Prostate gland (tissue), 2 donors: ENCODE measurements at regions not wholly inside any gene's neighbourhood (a gene's known extent, or its start where the extent isn't known, plus 50 kb on each side); places are given as distances from the start of the nearest gene placed in this dataset.
"Not testable (repeated sequence)": the region's sequence is repeated elsewhere in the genome, so short reads cannot be mapped to it uniquely, and the experiment has no call there.

Experiments used
- POLR2A ChIP-seq: fragments of 450-650 bp; IDR thresholded peaks from one replicate; pipeline ENCODE4 v1.6.1; 2016; ENCODE audit warnings: antibody characterized with exemption, mild to moderate bottlenecking
- TF ChIP-seq, protein P1 (sequence below), 4 experiments: fragments of 200-600 bp in 2 of 4; fragments of 450-650 bp in 2 of 4; sonication (generic) in 2 of 4; IDR thresholded peaks; 1 replicate in 3 of 4; 2 replicates in 1 of 4; pipeline ENCODE4 v1.5.1; 2016 to 2019; ENCODE audit warnings: antibody characterized with exemption in 4 of 4, mild to moderate bottlenecking in 2 of 4, moderate library complexity in 2 of 4

DNA sequence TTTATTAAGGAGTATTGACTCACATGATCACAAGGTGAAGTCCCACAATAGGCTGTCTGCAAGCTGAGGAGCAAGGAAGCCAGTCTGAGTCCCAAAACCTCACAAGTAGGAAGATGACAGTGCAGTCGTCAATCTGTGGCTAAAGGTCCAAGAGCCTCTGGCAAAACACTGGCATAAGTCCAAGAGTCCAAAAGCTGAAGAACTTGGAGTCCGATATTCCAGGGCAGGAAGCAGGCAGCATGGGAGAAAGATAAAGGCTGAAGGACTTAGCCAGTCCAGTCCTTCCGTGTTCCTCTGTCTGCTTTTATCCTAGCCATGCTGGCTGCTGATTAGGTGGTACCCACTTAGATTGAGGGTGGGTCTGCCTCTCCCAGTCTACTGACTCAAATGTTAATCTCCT, 553.3 kb downstream of the CCSER2 start:
- TF ChIP-seq, protein P1, sequence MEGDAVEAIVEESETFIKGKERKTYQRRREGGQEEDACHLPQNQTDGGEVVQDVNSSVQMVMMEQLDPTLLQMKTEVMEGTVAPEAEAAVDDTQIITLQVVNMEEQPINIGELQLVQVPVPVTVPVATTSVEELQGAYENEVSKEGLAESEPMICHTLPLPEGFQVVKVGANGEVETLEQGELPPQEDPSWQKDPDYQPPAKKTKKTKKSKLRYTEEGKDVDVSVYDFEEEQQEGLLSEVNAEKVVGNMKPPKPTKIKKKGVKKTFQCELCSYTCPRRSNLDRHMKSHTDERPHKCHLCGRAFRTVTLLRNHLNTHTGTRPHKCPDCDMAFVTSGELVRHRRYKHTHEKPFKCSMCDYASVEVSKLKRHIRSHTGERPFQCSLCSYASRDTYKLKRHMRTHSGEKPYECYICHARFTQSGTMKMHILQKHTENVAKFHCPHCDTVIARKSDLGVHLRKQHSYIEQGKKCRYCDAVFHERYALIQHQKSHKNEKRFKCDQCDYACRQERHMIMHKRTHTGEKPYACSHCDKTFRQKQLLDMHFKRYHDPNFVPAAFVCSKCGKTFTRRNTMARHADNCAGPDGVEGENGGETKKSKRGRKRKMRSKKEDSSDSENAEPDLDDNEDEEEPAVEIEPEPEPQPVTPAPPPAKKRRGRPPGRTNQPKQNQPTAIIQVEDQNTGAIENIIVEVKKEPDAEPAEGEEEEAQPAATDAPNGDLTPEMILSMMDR (IDR thresholded peaks at IDR 0.05) = not testable (repeated sequence)
- TF ChIP-seq POLR2A = not testable (repeated sequence)
